Urothelium cell line (cell line): ENCODE measurements at regions not wholly inside any gene's neighbourhood (a gene's known extent, or its start where the extent isn't known, plus 50 kb on each side); places are given as distances from the start of the nearest gene placed in this dataset.
"Not testable (repeated sequence)": the region's sequence is repeated elsewhere in the genome, so short reads cannot be mapped to it uniquely, and the experiment has no call there.

Source experiments
- DNase-seq: peaks from one replicate; pipeline ENCODE4 v3.0.0; 2011; ENCODE audit warnings: low spot score, mixed read lengths
- FAIRE-seq: peaks from 2 replicates; lab custom pipeline; 2011; peaks lifted over from hg19 to GRCh38; lab: Jason Lieb, UNC

GRCh38 chr21:22138297-22139016 lies 1140.2 kb downstream of the NCAM2 start:
- DNase-seq (no peak), FAIRE-seq (no peak)

GRCh38 chr21:22145545-22145944 lies 1147.3 kb downstream of the NCAM2 start:
- no peak for FAIRE-seq

GRCh38 chr21:22154579-22155274 lies 1156.5 kb downstream of the NCAM2 start:
- DNase-seq, result no peak

More at GRCh38 chr21:22145545-22145944, 1147.3 kb downstream of the NCAM2 start:
- no peak for DNase-seq

GRCh38 chr21:22164912-22165311 lies 1166.7 kb downstream of the NCAM2 start:
- FAIRE-seq, result no peak
- no peak for DNase-seq

More at GRCh38 chr21:22154579-22155274, 1156.5 kb downstream of the NCAM2 start:
- FAIRE-seq, result no peak

- FAIRE-seq, result no peak
- peak; percentile 2 for DNase-seq
Observed at GRCh38 chr21:22174746-22175145, 1176.5 kb downstream of the NCAM2 start.

GRCh38 chr21:22189278-22189677 lies 1191.1 kb downstream of the NCAM2 start:
- no peak for DNase-seq
- FAIRE-seq, result no peak

- no peak for DNase-seq
- FAIRE-seq, result no peak
Observed at GRCh38 chr21:22191581-22191980, 1193.4 kb downstream of the NCAM2 start.

GRCh38 chr21:22192766-22193165 lies 1194.6 kb downstream of the NCAM2 start:
- no peak for FAIRE-seq

GRCh38 chr21:22194986-22195385 lies 1196.8 kb downstream of the NCAM2 start:
- not testable (repeated sequence) for FAIRE-seq, DNase-seq

More at GRCh38 chr21:22192766-22193165, 1194.6 kb downstream of the NCAM2 start:
- no peak for DNase-seq

- no peak for FAIRE-seq
Observed at GRCh38 chr21:22200378-22201092, 1202.3 kb downstream of the NCAM2 start.

GRCh38 chr21:22201126-22201525 lies 1202.9 kb downstream of the NCAM2 start:
- no peak for DNase-seq
- no peak for FAIRE-seq

More at GRCh38 chr21:22200378-22201092, 1202.3 kb downstream of the NCAM2 start:
- no peak for DNase-seq

- FAIRE-seq, result no peak
- DNase-seq, result no peak
Observed at GRCh38 chr21:22201669-22202068, 1203.5 kb downstream of the NCAM2 start.

- no peak for DNase-seq
Observed at GRCh38 chr21:22209304-22209700, 1211.1 kb downstream of the NCAM2 start.

GRCh38 chr21:22211943-22212342 lies 1213.7 kb downstream of the NCAM2 start:
- FAIRE-seq, result no peak
- no peak for DNase-seq

More at GRCh38 chr21:22209304-22209700, 1211.1 kb downstream of the NCAM2 start:
- no peak for FAIRE-seq

GRCh38 chr21:22223385-22223784 lies 1225.2 kb downstream of the NCAM2 start:
- DNase-seq, result no peak
- no peak for FAIRE-seq

GRCh38 chr21:22224261-22224660 lies 1226.1 kb downstream of the NCAM2 start:
- FAIRE-seq (no peak), DNase-seq (no peak)

GRCh38 chr21:22225299-22225698 lies 1227.1 kb downstream of the NCAM2 start:
- DNase-seq, result no peak
- no peak for FAIRE-seq

GRCh38 chr21:22231013-22231412 lies 1232.8 kb downstream of the NCAM2 start:
- FAIRE-seq, result no peak

GRCh38 chr21:22235866-22236590 lies 1237.8 kb downstream of the NCAM2 start:
- no peak for FAIRE-seq
- DNase-seq, result no peak

More at GRCh38 chr21:22231013-22231412, 1232.8 kb downstream of the NCAM2 start:
- no peak for DNase-seq

GRCh38 chr21:22244516-22244915 lies 1246.3 kb downstream of the NCAM2 start:
- no peak for DNase-seq
- FAIRE-seq, result no peak

- FAIRE-seq, result no peak
- no peak for DNase-seq
Observed at GRCh38 chr21:22250355-22250754, 1252.1 kb downstream of the NCAM2 start.
